ENCODE measurements at regions not wholly inside any gene's neighbourhood (a gene's known extent, or its start where the extent isn't known, plus 50 kb on each side); places are given as distances from the start of the nearest gene placed in this dataset.

DNA sequence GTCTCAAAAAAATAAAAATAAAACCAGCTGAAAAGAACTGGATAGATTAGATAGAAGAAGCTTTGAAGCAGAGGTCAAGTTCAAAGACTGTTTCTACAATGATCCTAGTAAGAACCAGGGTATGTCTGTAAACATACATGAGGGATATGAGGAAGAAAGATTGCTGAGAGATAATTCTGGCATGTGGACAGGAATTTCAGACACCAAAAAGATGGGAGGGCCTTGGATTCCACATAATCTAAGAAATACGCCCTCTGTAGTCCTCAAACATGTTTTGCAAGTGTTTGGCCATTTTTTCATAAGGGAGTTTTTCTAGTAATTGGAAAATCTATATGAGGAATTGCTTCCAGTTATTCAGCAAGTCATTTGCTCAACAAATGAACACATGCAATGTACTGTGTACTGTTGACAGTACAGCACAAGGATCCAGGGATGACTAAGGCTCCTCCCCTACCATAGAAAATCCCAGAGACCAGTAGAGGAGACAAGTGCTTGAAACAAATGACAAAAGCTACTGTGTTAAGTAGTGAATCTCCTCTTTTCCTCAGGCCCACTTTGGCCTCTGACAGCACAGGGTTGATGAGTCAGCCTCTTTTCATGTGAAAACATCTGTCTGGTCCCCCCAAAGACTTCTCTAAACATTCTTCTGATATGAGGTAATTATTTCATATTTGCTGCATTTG, 795.9 kb downstream of the MAFB start:
- DNase-seq, result peak; percentile 40

- DNase-seq, result no peak
Measured at GRCh38 chr20:39890697-39891096, 798.3 kb downstream of the MAFB start.

- no peak for DNase-seq
Measured at GRCh38 chr20:39888310-39888709, 800.7 kb downstream of the MAFB start.

GRCh38 chr20:39886650-39887190, 802.3 kb downstream of the MAFB start:
- no peak for DNase-seq

- DNase-seq, result peak; percentile 73
Measured at GRCh38 chr20:39885975-39886649, 802.9 kb downstream of the MAFB start.

DNA sequence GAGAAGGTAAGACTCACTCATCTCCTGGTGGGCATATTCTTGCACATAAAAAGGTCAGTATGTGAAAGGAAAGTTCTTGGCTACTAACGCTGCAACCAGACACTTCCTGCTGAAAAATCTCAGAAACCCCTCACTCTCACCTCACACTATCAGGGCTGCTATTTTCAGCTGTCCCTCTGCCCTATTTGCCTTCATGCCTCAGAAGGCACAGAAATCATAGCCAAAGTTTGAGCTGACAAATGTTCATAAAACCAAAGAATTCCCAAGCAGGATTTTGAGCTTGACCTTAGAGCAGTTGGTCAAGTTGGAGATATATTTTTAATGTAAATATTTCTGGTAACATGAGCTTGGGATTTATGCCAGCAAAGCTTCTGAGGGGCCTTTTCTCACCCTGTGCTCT, 806.2 kb downstream of the MAFB start:
- no peak for DNase-seq

GRCh38 chr20:39880890-39881289, 808.1 kb downstream of the MAFB start:
- DNase-seq, result peak; percentile 20

- no peak for DNase-seq
Measured at GRCh38 chr20:39879296-39879695, 809.7 kb downstream of the MAFB start.

- DNase-seq, result no peak
Measured at GRCh38 chr20:39878809-39879208, 810.2 kb downstream of the MAFB start.

- no peak for DNase-seq
Measured at GRCh38 chr20:39878320-39878719, 810.7 kb downstream of the MAFB start.

GRCh38 chr20:39877788-39878187, 811.2 kb downstream of the MAFB start:
- DNase-seq, result no peak

DNA sequence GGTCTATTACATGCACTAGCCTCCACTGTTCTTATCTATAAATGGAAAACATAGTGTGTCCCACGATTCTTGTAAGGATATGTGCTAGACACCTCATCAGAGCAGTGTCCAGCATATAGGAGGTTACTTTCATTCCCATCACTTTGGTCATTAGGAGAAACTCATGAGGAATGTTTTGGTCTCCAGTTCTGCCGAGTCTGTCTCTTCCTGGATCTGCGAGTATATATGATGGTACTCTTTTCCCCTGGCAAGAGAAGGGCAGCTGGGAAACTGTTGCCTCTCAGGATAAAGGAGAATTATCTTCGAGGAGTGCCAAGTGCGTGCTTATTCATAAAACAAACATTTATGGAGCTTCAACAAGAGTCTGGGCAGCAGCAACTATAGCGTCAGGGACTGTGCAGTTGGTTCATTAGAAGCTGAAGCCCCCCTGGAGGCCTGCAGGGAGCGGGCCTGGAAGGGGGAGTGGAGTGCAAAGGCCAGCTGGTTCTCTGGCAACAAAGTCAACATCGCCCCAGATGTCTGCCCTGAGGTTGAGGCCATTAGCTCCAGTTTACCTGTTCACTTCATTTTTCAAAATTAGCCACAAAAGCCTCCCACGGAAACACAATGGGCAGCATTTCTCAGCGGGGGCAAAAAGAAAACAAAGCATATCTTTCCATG, 811.9 kb downstream of the MAFB start:
- DNase-seq, result no peak

DNA sequence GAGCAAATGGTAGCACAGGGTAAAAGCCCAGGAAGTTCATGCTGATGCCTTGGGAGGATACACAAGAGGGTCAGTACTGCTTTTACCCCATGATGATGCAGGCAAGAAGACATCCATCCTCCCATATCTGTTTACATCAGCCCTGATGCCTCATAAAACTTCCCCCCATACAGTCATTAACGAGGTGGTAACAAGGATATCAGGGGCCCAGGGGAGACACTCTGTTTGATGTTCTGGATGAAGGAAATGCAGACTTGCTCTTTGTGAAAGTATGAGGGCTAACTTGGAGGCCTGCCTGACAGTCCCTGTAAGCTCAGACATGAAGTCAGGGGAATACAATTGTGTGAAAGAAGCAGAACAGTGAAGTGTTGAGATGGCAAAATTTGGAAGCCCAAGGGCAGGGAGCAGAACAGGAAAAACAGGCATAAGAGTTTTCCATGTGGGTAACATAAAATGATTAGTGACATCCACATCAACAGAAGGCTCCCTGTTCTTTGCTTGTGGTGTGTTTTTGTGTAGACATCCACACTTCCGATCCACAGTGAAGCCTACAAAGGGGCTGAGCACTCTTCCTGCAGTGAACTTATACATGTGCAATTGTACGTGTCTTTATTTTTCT, 813.4 kb downstream of the MAFB start:
- DNase-seq, result no peak

DNA sequence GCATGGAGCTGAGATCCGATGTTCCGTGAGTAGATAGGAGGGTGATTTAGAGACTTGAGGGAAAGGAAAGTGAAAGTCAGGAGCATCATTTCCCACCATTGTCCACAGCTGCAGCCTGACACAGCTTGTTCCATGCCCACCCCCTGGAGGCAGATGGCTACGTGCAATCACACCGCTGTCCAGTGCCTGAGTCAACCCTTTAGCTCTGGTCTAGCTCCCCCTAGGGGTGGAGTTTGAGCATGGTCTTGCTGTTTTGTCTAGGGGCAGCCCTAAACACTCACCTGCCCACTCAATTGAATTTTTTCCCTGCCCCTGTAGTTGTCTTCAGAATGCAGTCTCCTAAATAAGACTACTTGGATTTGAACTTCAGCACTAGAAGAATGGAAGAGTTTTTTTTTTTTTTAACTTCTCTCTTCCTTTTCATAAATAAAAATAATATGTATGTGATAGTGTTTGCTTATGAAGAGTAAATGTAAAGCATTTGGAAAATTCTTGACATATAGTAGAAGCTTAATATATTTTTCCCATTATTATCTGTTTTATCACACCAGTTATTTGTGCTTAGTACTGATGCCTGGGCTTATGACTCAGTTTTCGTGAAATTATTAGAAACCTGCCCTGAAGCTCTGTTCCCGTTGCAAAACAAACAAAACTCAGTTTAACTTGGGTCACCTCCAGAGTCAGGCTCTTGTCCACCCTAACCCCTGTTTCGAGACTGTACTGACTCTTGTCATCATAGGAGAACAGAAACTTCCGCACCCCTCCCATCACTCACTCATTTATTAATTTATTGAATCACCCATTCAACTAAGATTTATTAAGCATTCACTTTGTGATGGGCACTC, 814.8 kb downstream of the MAFB start:
- DNase-seq, result peak; percentile 70

DNA sequence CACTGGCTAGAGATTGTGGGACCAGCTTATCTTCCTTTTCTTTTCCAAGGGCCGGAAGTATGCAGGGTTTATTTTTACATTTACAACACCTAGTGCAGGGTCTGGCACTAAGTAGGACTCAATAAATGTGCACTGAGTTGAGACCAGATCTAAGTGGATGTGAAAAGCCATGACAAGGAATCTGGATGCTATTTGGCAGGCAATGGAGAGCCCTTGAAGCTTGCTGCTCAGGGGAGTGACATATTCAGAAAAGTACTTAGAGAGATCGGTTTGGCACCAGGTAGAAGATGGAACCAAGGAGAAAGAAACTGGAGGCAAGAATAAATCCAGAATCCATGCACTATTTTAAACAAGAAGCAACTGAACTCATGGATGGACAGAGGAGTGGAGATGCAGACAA, 815.8 kb downstream of the MAFB start:
- no peak for DNase-seq

DNA sequence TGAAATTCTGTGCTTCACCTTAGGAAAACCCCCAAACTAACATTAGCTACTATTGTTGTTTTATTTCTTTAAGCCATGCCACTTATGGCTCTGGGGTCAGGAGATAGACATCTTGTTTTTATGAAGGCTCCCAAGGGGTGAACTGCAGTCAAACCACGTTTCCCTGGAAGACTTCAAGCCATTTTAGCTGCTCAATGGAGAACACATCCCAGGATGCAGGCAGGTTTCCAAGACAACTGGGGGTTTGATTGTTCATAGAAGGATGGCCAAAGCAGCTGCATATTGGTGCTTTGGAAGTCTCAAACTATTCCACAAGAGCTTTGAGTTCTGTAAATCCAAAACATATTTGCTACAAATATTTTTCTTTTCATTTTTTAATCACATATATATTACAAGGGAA, 818.0 kb downstream of the MAFB start:
- DNase-seq, result no peak

GRCh38 chr20:39865446-39865845, 823.6 kb downstream of the MAFB start:
- DNase-seq, result no peak

GRCh38 chr20:39862470-39862891, 826.6 kb downstream of the MAFB start:
- no peak for DNase-seq

DNA sequence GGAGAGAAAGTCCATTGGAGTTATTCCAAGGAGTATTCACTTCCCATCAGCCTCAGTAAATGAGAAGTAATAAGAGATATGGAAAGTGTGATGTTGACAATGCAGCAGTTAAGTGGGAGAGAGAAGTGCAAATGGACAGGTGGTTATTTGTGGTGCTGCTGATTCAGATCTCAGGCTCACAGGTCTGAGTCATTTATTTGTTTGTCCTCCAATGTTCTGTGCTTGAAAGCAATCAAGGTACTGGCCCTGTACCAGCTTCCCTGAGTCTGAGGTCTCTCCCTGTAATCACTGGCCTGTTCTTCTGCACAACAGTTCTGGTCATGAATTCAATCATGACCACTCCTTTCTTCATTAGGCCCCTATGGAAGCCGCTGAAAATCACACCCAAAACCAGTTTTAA, 827.7 kb downstream of the MAFB start:
- no peak for DNase-seq

GRCh38 chr20:39857835-39858234, 831.2 kb downstream of the MAFB start:
- DNase-seq, result no peak

GRCh38 chr20:39857187-39857586, 831.8 kb downstream of the MAFB start:
- DNase-seq, result no peak

GRCh38 chr20:39855799-39856198, 833.2 kb downstream of the MAFB start:
- no peak for DNase-seq

DNA sequence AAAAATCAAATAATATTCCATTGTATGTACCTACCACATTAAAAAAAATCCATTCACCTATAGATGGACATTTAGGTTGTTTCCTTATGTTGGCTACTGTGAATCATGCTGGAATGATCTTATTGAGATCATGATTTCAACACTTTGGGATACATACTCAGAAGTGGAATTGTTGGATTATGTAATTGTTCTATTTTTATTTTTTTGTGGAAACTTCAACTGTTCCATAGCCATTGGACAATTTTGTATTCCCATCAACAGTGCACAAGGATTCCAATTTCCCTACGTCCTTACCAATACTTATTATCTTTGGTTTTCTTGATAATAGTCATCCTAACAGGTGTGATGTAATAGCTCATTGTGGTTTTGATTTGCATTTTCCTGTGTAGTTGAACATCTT, 834.0 kb downstream of the MAFB start:
- DNase-seq, result no peak
